SK-N-DZ (cell line): ENCODE measurements at regions not wholly inside any gene's neighbourhood (a gene's known extent, or its start where the extent isn't known, plus 50 kb on each side); places are given as distances from the start of the nearest gene placed in this dataset.
"Not testable (repeated sequence)": the region's sequence is repeated elsewhere in the genome, so short reads cannot be mapped to it uniquely, and the experiment has no call there.

ENCODE experiments used
- DNase-seq: peaks from one replicate; pipeline ENCODE4 v3.0.0-alpha.2; 2015; ENCODE audit warnings: low spot score

DNA sequence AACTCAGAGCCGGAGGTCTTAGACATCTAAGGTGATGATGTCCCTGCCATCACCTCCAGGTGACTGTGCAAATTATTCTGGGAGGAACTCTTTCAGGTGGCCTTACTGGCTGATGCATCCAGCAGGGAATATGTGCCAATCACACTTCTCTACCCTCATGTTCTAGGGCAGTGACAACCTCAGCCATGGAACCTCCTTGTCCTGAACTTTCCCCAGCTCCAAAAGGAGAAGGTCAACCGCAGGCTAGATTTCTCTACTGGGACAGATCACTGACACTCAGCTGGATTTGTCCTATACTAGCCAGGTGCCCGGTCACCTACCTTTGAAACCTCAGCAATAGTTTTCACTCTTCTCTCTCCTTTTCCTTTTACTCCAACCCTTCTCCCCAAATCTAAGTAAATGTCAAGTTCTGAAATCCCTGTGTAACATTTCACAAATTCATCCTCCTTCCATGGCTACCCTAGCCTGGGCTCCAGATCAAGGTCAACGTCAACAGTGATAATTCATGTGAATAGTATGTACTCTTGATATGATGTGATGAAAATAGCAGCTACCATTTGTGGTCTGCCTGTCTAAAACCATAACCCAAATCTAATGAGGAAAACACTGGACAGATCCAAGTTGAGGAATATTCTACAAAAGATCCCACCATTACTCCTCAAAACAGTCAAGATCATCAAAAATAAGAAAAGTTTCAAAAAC is 115.0 kb upstream of the EGLN3 start:
- no peak for DNase-seq

DNA sequence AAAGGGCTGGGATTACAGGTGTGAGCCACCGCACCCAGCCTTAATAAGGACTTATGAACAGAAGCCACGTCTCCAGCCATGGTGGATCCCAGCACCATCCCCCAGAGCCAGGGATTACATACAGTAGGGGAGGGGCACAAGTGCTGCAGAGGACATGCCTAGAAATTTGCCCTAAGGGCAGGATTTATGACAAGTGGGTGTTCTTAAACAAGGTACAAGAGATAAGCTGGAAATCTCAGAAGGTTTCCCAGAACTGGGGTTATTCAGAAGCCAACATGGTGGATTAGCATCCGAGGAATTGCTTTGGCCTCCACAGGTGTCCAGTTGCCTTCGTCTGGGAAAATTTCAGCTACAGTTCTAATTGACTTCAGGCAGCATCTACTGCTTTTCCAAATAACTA is 114.4 kb upstream of the EGLN3 start:
- no peak for DNase-seq

DNA sequence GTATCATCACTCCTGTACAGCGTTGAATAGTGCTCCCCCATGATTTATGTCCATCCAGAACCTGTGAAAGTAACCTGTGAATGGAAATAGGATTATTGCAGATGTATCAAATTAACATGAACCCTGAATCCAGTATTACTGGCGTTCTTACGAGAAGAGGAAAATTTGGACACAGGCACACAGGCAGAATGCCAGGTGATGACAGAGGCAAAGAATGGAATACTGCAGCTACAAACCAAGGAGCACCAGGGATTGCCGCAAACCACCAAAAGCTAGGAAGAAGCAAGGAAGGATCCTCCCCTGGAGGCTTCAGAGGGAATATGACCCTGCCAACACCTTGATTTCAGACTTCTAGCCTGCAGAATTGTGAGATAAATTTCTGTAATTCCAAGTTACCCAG is 113.5 kb upstream of the EGLN3 start:
- no peak for DNase-seq

DNA sequence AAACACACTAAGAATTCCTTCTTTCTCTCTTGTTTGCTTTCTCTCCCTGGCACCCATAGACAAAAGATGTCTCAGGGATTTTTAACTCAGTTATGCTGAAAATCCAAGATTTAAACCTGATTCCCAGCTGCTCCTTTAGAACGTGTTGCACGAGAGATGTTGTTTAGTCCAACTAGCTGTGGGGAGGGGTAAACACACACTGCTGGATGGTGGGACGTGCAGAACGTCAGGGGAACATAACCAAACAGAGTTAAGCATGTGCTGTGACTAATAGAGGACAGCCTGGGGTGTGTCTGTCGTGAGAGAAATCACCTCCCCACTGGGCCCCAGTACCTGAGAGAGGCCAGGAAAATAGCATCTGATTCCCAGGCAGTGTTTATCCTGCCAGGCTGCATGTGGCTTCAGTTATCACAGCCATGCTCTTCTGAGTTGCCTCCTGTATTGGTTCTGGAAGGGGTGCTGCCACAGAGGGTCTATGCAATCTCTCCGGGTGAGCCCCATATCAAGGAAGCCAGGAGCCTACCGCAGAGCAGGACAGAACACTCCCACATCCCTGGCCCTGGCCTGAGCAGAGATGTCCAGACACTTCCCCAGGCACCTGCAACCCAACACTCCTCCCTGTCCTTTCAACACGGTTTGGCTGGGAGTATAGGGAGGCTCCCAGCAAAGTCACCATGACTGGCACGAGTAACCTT is 112.7 kb upstream of the EGLN3 start:
- DNase-seq: no peak

DNA sequence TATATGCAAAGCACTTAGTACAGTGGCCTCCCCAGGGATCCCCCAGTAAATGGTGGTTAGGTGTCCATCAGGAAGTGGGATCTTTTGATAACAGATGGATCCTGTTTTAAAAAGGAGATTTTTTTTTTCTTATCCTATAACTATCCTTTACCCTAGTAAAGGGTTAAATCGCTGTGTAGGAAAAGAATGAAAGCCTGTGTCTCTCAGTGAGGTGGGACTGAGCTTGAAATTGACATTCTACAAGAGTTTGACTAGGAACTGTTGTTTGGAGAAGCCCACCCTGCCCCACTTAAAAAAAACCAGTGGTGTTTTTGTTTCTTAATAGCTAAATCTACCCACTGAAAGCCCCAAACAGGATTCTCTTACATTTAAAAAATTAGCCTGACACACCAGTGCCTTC is 112.2 kb upstream of the EGLN3 start:
- no peak for DNase-seq

DNA sequence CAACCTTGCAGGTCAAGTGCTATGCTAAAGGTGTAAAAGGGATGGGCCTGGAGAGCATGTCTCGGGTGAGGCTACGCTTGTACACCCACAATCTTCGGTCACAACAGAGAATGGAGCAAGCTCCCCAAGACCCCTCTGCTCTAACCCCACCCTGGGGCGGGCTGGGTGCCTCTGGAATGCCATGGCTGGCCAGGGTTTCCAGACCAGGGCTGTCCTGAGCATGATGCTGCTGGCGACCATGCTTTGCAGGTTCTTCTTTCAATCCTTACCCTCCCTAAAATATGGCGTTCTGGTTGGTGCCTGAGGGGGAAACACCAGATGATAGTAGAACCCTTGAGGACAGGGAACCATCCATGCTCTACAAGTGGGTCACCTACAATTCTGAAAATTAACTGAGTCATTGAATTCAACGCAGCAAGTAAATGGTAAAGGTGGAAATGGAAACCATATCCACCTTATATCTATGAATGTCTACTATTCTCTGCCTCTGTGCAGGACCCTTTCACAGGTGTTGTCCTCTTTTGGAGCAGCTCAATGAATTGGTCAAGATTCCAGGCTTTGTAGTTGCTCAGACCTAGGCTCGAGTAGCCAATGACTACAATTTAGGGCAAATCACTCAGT is 111.6 kb upstream of the EGLN3 start:
- DNase-seq: no peak

DNA sequence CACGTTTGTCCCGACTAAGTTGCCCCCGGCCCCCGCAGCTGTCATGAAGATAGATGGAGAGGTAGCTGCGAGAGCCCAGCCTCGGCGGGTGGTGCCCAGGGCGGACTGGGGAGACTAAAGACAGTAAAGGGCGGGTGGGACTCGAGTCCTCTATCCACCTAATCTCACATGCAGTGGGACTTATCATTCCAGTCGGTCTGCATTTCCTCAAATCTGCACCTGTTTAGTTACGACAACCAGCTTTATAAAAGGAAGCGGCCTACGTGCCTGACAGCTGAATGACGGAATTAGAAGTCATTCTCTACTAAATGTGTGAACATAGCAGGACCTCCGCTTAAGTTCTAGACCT is 109.8 kb upstream of the EGLN3 start:
- peak; percentile 8 for DNase-seq

DNA sequence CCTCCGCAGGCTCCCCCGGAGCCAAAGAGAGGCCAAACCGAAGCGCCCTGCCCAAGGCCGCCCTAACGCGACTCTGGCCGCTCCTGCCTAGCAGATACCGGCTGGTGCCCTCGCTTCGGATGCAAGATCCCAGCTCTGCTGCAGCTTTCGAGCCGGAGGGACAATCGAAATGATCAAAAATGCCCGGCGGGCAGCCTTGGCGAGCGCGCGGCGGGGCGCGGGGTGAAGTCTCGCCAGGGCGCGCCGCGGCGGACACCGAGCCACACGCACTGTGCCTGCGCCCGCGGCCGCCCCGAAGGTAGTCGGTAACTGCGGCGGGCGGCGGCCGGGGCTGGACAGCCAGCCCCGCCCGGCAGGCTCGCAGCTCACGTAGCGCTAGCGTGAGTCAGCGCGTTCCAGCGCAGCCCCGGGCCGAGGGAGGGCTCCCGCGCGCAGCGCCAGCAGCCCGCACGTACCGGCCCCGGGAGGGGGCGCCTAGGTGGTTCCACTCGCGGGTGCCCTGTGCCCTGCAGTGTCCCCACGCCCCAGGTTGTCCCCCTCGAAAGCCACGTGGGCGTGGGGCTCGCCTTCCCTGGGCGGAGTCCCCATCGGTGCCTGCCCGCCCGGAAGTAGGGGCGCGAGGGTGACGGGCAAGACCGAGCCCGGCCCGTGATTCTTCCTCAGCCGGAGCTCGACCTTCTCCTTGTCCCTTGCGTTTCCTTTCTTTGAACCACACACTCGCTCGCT is 109.2 kb upstream of the EGLN3 start:
- peak; percentile 35 for DNase-seq

DNA sequence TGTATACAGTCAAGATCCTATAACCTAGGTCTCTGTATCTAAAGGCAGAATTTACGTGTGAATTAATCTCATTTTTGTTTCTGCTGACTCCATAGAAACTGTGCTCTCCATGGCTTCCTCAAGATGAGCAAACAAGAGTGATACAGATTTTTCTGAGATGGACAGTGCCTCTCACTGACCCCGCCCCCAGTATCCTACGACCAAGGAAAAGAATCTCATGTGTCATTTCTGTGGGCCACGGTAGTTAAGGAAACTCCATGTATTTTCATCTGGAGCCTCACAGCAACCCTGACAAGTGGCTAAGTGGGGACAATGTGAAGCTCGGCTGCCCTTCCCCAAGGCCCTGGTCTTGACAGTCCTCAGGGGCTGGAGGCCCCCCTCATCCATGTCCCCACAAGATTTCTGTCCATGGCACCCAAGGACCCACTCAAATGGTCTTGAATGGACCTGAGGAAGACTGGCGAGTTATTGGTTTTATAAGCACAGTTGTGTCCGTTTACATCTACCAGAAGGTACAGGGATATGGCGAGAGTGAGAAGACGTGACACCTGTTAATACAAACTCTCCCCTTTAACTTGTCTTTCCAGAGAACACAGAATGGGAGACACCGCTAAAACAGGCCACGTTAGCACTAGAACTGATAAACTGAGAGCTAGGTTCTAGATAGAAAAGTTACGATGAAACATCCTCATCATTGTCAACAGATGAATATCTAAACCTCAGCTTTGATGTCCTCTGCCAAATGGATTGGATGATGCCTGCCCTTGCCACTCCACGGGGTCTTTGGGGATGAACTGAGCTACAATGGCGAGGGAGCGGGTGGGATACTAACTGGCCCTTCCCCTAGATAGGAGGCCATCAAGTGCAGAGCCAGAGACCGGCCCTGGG is 108.4 kb upstream of the EGLN3 start:
- DNase-seq: no peak

DNA sequence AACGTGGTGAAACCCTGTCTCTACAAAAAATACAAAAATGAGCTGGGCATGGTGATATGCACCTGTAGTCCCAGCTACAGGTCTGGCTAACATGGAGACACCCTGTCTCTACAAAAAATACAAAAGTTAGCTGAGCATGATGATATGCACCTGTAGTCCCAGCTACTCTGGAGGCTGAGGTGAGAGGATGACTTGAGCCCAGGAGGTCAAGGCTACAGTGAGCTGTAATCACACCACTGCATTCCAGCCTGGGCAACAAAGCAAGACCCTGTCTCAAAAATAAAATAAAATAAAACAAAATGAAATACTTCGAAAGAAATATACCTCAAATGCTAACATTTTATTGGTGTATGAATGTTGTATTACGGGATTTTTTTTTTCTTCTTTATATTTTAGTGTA is 107.6 kb upstream of the EGLN3 start:
- DNase-seq: no peak

DNA sequence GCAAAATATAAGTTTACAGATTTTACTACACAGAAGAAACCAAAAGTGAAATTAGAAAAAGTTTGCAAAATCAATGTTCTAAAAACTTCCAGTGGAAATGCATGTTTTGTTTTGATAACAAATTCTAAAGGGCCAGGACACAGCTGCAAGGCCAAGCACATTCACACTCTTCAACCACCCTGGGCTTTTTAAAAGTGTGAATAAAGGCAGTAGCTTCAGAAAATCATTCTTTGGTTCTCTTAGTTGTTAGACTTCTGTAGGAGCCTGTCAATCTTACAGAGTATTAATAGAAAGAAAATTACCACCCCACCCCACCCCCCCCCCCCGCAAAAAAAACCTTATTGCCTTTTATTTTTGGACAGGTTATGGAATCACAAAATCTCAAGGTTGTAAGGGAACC is 105.2 kb upstream of the EGLN3 start:
- no peak for DNase-seq

DNA sequence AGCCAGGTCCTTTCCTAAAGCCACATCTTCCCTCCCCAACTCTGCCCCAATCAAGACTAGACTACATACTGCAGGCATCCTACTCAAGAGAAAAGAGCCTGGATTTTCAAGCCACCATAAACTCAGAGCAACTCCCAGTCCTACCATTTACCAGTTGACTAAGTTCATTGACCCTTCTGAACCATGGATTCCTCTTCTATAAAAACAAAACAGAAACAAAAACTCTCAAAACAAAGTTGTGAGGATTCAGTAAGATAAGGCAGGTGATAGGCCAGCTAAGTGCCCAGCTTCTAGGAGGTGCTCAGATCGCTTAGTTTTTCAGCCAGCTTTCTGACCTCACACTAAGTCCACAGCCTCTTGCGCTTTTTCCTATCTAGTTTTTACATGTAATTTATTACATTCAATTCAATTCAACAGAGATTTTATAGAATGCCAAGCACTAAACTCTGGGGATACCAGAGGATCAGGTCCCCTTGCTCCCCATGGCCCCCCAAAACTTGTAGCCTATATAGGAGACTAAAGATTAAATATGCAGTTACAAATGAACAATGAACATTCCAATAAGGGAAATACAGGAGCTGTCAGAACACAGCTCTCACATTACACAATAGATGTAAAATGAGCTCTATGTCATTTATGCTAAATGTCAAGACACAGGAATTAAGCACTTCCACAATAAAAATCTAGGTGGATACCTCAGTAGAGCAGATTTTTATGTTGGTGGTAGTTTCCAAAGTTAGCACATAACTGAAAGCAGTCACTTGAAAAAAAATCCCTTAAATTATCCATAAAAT is 104.5 kb upstream of the EGLN3 start:
- no peak for DNase-seq

DNA sequence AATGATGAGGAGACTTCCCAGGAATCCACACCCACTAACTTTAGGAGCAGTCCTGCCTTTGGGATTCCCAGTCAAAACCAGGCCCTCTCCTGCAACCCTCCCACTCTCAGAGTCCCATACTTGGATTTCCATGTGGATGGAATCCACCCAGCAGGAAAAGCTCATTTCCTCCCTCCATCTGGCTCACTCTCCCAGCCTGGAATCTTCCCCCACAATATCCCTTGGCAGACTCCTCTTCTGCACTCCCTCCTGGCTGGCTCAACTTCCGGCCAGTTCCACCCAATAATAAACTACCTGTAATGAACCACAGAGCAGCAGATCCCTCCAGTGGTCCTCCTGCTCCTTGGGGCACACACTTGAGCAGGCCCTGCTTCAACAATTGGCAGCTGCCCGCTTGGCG is 102.8 kb upstream of the EGLN3 start:
- DNase-seq: no peak

DNA sequence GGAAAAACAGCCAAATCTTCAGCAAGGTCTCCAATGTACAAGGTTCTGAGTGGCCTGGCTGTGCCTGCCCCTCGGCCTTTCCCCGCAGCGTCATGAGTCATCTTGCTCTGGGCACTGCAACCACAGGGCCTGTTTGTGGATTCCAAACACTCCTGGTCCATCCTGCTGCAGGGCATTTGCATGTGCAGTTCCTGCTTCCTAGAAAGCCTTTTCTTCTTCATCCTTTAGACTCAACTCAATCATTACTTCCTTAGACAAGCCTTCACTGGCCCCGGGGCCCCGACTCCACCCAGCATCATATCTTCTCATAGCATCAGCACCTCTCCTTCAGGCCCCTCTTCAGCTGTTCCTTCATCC is 101.8 kb upstream of the EGLN3 start:
- DNase-seq: no peak

DNA sequence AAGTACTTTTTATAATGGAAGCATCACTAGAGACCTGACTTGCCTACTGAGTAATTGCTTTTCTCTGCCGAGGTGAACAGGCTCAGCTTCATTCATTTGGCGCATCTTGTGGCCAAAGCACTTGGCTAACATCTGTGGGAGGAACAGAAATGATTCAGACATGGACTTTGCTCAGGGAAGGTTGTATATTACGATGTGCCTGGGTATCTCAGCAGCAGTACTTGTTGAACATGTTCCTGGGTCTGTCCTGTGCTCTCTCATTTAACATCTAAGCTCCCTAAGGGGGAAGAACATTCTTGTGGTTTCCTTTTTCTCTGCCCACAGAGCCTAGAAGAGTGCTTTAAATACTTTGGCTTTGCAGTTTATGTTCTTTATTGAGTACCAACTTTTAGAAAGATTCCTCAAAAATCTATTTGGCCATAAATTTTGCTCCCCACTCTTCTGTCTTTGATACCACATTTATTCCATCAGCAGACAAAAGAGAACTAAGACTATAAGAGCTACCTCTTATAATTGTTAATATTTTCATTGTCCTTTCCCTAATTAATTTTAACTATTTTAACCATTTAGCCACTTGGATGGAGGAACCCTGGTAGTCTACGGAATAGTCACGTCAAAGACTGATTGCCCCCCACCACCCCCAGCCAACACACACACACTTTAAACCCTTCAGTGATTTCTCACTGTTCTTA is 101.2 kb upstream of the EGLN3 start:
- DNase-seq: no peak

DNA sequence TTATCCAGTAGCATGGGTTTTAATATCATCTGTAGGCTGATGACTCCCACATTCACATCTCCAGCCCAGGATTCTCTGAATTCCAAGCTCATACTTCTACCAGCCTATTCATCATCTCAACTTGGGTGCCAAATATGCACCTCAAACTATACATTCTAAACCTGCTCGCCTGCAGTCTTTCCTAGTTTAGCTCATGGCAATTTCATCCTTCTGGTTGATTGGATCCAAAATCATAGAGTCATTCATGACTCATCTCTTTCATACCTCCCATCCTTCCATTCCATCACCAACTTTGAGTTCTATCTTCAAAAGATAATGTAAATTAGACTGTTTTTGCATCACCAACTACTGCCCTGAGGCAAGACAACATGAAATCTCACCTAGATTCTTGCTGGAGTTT is 99.7 kb upstream of the EGLN3 start:
- no peak for DNase-seq

DNA sequence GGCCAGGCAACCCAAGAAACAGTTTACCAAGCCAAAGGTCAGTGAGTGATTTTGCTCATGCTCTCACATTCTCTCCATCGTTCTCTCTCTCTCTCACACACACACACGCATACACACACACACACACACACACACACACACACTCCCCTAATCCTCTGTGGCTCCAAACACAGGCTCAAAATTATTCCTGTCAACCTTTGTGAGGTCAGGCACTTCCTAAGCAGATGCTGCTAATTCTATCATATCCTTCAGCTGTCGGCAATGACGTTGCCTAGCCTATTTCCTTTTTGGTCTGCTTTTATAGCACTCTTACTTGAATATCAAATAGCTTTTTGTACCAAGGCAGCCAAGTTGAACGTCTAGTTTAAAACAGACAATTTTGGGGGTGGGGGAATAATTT is 98.9 kb upstream of the EGLN3 start:
- no peak for DNase-seq

DNA sequence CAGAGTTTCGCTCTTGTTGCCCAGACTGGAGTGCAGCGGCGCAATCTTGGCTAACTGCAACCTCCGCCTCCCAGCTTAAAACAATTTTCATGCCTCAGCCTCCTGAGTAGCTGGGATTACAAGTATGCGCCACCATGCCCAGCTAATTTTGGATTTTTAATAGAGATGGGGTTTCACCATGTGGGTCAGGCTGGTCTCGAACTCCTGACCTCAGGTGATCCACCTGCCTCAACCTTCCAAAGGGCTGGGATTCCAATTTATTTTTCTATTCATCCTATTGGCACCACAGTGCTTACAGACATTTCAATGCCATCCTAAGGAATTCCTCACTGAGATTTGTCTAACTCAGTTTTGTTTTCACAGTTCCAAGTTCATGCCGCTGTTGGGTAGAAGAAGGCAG is 98.3 kb upstream of the EGLN3 start:
- not testable (repeated sequence) for DNase-seq

DNA sequence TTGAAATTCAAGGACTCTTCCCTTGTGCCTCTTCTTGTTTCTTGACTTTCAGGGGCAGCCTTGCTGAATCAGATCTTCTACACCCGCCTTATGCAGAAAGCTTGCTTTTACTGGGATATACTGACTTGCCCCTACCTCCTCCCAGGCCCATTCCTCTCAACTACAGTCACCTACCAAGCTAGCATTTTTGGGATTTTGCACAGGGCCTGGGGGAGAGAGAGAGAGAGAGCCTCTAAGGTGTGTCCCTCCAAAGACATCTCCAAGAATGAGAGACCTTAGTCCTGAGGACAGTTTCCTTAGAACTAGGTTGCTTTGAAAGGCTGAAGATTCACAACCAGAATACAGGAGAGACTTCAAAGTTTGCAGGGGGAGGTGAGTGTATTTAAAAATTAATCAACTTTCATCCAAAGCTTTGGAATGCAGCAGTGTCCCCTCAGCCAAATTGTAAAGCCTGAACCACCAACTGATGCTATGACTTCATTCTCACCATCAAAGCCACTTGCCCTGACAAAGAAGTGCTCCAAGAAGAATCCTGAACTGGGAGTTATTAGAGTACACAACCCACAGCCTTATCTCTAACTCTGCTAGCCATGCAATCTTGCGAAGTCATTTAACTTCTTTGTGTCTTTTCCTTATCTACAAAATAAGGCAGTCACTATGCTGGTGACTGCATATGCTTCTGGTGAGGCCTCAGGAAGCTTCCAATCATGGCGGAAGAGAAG is 96.1 kb upstream of the EGLN3 start:
- DNase-seq: no peak
